HepG2 (cell line): ENCODE measurements at regions not wholly inside any gene's neighbourhood (a gene's known extent, or its start where the extent isn't known, plus 50 kb on each side); places are given as distances from the start of the nearest gene placed in this dataset.

Source experiments
- ATAC-seq: fragments of 200-7000 bp; cut with Tn5 transposase; 3 replicates; pipeline ENCODE4 v1.9.1; 2020; ENCODE audit warnings: mild to moderate bottlenecking, moderate library complexity
- BruUV-seq: library from RNA; stranded (reverse); fragments of 400-500 nt; replicated peaks from 2 replicates; lab custom pipeline; 2021; lab: Mats Ljungman, UMichigan
- CTCF ChIA-PET: fragments of 300-600 bp; formaldehyde crosslinking; extraction: SDS; loops from one replicate; lab custom pipeline; 2021; ENCODE audit warnings: low total read pairs, inconsistent platforms, low intra/inter-chr PET ratio; lab: Yijun Ruan, JAX
- POLR2A ChIA-PET: fragments of 350-600 bp; sonication (Branson Sonifier 250); formaldehyde crosslinking; loops from one replicate; lab custom pipeline; 2020; ENCODE audit warnings: antibody characterized with exemption, inconsistent platforms; lab: Yijun Ruan, JAX
- DNase-seq: peaks from one replicate; pipeline ENCODE4 v3.0.0-alpha.2; 2015; ENCODE audit warnings: low spot score
- FAIRE-seq: peaks from 3 replicates; lab custom pipeline; 2011; peaks lifted over from hg19 to GRCh38; lab: Jason Lieb, UNC
- H2AFZ ChIP-seq: one replicate; pipeline ENCODE4 v1.6.1; 2011; ENCODE audit warnings: low read length, inconsistent platforms
- H3K27ac ChIP-seq: fragments of 300-600 bp; 3 replicates; pipeline ENCODE4 v1.8.0; 2011; ENCODE audit warnings: mixed run types, mild to moderate bottlenecking, mixed read lengths, low read length, inconsistent platforms; ENCODE audit not compliant: insufficient read depth; ENCODE audit errors: extremely low read length
- H3K27me3 ChIP-seq, 2 experiments: fragments of 200-600 bp in 1 of 2; 2 replicates in 1 of 2; 3 replicates in 1 of 2; pipeline versions ENCODE4 v1.6.0 to v1.8.0; 2011; ENCODE audit warnings: low read length in 2 of 2, mild to moderate bottlenecking in 2 of 2, moderate library complexity in 2 of 2, inconsistent platforms in 1 of 2; ENCODE audit not compliant: insufficient read depth in 2 of 2, control insufficient read depth in 1 of 2
- H3K36me3 ChIP-seq, 2 experiments: fragments of 200-600 bp in 1 of 2; replicated peaks in 1 of 2; 2 replicates in 1 of 2; 3 replicates in 1 of 2; pipeline versions ENCODE4 v1.5.1 to v1.8.0; 2011; ENCODE audit warnings: low read length in 2 of 2, inconsistent platforms in 1 of 2; ENCODE audit not compliant: insufficient read depth in 2 of 2, control insufficient read depth in 1 of 2
- H3K4me1 ChIP-seq: 2 replicates; pipeline ENCODE4 v1.5.1; 2012; ENCODE audit warnings: low read length, inconsistent platforms; ENCODE audit not compliant: insufficient read depth
- H3K4me2 ChIP-seq: 2 replicates; pipeline ENCODE4 v1.6.0; 2011; ENCODE audit warnings: low read depth, low read length, inconsistent platforms
- H3K4me3 ChIP-seq, 3 experiments: fragments of 200-600 bp in 1 of 3; sonication (generic), shearing (Covaris generic) in 1 of 3; replicated peaks in 1 of 3; 2 replicates each; pipeline ENCODE4 v1.5.1; 2011 to 2016; ENCODE audit warnings: low read length in 3 of 3, inconsistent platforms in 2 of 3, low read depth in 2 of 3, mild to moderate bottlenecking in 2 of 3, control low read depth in 1 of 3, mixed read lengths in 1 of 3; ENCODE audit not compliant: insufficient read depth in 1 of 3
- H3K79me2 ChIP-seq: one replicate; pipeline ENCODE4 v1.6.1; 2011; ENCODE audit warnings: low read length, inconsistent platforms; ENCODE audit not compliant: insufficient read depth
- H3K9ac ChIP-seq: 2 replicates; pipeline ENCODE4 v1.6.0; 2011; ENCODE audit warnings: mild to moderate bottlenecking, low read depth, low read length, inconsistent platforms; ENCODE audit not compliant: insufficient read depth
- H3K9me3 ChIP-seq: 2 replicates; pipeline ENCODE4 v1.5.1; 2012; ENCODE audit warnings: mild to moderate bottlenecking, low read length
- H4K20me1 ChIP-seq: 2 replicates; pipeline ENCODE4 v1.6.0; 2011; ENCODE audit warnings: inconsistent platforms, mild to moderate bottlenecking, low read length, moderate library complexity; ENCODE audit not compliant: insufficient read depth
- ASH2L ChIP-seq: fragments of 300-600, 200-600 bp; sonication (generic); IDR thresholded peaks from 2 replicates; pipeline ENCODE4 v1.7.0; 2017; ENCODE audit warnings: low read depth, mild to moderate bottlenecking, moderate library complexity, mixed read lengths, low read length; ENCODE audit not compliant: insufficient read length
- ATM ChIP-seq: fragments of 450-650 bp; IDR thresholded peaks from 2 replicates; pipeline ENCODE4 v1.7.1; 2017; ENCODE audit warnings: mild to moderate bottlenecking, borderline replicate concordance
- FOXC1 ChIP-seq: sonication (generic); formaldehyde crosslinking; IDR thresholded peaks from 2 replicates; pipeline ENCODE4 v1.8.0; 2022; ENCODE audit warnings: mild to moderate bottlenecking, missing genetic modification reagents, borderline replicate concordance
- PAF1 ChIP-seq: IDR thresholded peaks from 2 replicates; pipeline ENCODE4 v1.6.1; 2016; ENCODE audit warnings: missing genetic modification reagents, missing compliant biosample characterization
- PAXIP1 ChIP-seq: sonication (generic); formaldehyde crosslinking; conservative IDR thresholded peaks from 2 replicates; pipeline ENCODE4 v1.4.0; 2020; ENCODE audit warnings: mild to moderate bottlenecking, missing genetic modification reagents, moderate library complexity
- TBX2 ChIP-seq: sonication (generic); formaldehyde crosslinking; IDR thresholded peaks from 2 replicates; pipeline ENCODE4 v1.5.0; 2020; ENCODE audit warnings: missing genetic modification reagents, mild to moderate bottlenecking, borderline replicate concordance
- TEAD2 ChIP-seq: sonication (generic); formaldehyde crosslinking; IDR thresholded peaks from 2 replicates; pipeline ENCODE4 v1.9.0; 2021; ENCODE audit warnings: missing genetic modification reagents
- TEAD3 ChIP-seq: optimal IDR thresholded peaks from 2 replicates; pipeline ENCODE3; 2016; ENCODE audit warnings: borderline replicate concordance
- U2AF2 ChIP-seq: fragments of 200-400 bp; formaldehyde crosslinking; IDR thresholded peaks from 2 replicates; pipeline ENCODE4 v1.6.1; 2017; ENCODE audit warnings: low read depth, mild to moderate bottlenecking, low read length
- ZGPAT ChIP-seq: IDR thresholded peaks from 2 replicates; pipeline ENCODE4 v1.6.1; 2016; ENCODE audit warnings: mild to moderate bottlenecking
- ZNF335 ChIP-seq: sonication (generic); formaldehyde crosslinking; IDR thresholded peaks from 2 replicates; pipeline ENCODE4 v1.4.0; 2020; ENCODE audit warnings: missing genetic modification reagents
- WGBS: methylation state at CpG from one replicate; pipeline ENCODE4 v1.1.6; 2017; ENCODE audit warnings: low lambda C conversion rate; 5-methylcytosine and 5-hydroxymethylcytosine counted together
- in situ Hi-C: cut with HindIII; loops from 2 replicates; pipeline ENCODE4 v1.10.0; 2017; ENCODE audit warnings: low pct_unique_long_range_greater_than_20kb; ENCODE audit not compliant: extremely low pct_ligation_motif_present
- intact Hi-C: fragments of 100-400 bp; cut with micrococcal nuclease; formaldehyde crosslinking; loops from one replicate; pipeline ENCODE4 v1.10.0; 2022; ENCODE audit not compliant: unreplicated experiment
- TF ChIP-seq, protein P1 (sequence below): sonication (generic); formaldehyde crosslinking; IDR thresholded peaks from 2 replicates; pipeline ENCODE4 v1.4.0; 2020; ENCODE audit warnings: mild to moderate bottlenecking, missing genetic modification reagents, borderline replicate concordance

DNA sequence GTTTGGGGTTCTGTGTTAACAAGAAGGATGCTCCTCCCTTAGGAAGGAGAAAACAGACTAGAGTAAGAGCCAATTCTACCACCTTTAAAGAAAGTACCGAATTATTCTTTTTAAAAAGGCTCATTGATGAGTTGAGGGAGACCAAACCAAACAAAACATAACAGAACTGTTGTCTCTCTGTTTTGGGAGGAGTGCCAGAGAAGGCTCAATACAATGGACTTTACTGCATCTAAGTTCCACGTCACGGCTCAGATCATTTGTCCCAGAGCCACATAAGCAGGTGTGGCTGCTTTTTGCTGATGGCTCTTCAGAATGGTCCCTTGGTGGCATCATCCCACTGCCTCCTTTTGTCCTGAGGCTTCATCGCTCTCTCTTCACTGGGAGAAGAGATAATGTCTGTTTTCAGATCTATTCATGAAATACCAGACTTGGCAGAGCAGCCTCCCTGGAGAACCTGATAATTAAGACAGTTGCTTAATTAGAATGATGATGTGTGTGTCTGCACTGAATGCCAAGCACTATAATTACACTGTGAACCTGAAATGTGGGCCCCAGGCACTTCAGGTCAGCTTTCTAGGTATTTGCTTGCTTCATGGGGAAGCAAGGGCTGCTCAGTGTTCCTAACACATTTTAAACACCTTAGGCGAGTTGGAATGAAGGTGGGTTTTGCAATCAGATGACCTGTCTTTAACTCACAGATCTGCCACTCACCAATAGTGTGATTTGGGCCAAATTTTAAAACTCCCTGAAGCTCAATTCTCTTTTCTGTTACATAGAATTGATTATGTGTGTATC lies 335.2 kb upstream of the MCTP2 start (continued):
- TF ChIP-seq PAXIP1 (CRISPR knock-in tag) (no peak), ASH2L (no peak), FOXC1 (CRISPR knock-in tag) (no peak), TEAD2 (no peak), TEAD3 (no peak), PAF1 (CRISPR knock-in tag) (no peak)

DNA sequence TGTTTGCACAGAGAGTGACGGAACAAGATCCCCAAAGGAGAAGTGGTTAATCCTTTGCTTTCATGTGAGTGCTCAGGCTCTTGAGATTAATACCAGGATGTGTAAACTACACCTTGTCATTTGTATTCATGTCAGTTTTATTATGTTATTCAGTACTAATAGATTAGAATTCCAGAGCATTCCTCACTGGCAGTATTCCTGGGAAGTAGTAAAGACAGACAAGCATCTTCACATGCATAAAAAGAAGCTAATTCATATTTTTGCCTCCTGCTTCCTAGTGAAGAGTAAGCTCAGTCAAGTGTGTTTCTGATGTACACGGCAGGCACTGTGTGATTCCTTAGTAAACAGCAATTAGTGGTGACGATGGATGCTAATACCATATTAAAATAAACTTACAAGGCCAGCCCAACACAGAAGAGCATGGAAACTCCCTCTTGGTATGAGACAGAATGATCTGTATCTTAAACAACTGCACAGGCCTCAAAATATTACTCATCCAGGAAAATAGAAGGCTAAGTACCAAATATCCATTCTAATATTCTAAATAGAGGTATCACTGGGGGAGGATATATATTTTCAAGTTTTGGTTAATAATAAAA lies 336.8 kb upstream of the MCTP2 start:
- ChIA-PET POLR2A (no interaction called here), CTCF (no interaction called here)
- Histone ChIP-seq H3K4me3 (no peak overlapping the region), H2AFZ (no peak overlapping the region), H3K27me3 (no peaks in the 10 kb centered on the region), H3K9ac (no peak overlapping the region), H3K4me1 (no peaks in the 10 kb centered on the region), H3K4me2 (no peak overlapping the region), H3K79me2 (no peaks in the 10 kb centered on the region), H3K27ac (no peak overlapping the region), H3K9me3 (no peaks in the 10 kb centered on the region), H3K36me3 (no peaks in the 10 kb centered on the region), H4K20me1 (no peaks in the 10 kb centered on the region)
- in situ Hi-C loops (no loop called here), intact Hi-C loops (no loop called here)
- ATAC-seq, result no peak
- no TSS peak for BruUV-seq
- FAIRE-seq, result no peak
- WGBS, result 30% methylated on average over 3 of the region's 3 CpGs
- DNase-seq, result no peak
- TF ChIP-seq TBX2 (CRISPR knock-in tag) (no peak), ZNF335 (CRISPR knock-in tag) (no peak), ZGPAT (no peak), ATM (no peak), U2AF2 (no peak)
- TF ChIP-seq, protein P1, sequence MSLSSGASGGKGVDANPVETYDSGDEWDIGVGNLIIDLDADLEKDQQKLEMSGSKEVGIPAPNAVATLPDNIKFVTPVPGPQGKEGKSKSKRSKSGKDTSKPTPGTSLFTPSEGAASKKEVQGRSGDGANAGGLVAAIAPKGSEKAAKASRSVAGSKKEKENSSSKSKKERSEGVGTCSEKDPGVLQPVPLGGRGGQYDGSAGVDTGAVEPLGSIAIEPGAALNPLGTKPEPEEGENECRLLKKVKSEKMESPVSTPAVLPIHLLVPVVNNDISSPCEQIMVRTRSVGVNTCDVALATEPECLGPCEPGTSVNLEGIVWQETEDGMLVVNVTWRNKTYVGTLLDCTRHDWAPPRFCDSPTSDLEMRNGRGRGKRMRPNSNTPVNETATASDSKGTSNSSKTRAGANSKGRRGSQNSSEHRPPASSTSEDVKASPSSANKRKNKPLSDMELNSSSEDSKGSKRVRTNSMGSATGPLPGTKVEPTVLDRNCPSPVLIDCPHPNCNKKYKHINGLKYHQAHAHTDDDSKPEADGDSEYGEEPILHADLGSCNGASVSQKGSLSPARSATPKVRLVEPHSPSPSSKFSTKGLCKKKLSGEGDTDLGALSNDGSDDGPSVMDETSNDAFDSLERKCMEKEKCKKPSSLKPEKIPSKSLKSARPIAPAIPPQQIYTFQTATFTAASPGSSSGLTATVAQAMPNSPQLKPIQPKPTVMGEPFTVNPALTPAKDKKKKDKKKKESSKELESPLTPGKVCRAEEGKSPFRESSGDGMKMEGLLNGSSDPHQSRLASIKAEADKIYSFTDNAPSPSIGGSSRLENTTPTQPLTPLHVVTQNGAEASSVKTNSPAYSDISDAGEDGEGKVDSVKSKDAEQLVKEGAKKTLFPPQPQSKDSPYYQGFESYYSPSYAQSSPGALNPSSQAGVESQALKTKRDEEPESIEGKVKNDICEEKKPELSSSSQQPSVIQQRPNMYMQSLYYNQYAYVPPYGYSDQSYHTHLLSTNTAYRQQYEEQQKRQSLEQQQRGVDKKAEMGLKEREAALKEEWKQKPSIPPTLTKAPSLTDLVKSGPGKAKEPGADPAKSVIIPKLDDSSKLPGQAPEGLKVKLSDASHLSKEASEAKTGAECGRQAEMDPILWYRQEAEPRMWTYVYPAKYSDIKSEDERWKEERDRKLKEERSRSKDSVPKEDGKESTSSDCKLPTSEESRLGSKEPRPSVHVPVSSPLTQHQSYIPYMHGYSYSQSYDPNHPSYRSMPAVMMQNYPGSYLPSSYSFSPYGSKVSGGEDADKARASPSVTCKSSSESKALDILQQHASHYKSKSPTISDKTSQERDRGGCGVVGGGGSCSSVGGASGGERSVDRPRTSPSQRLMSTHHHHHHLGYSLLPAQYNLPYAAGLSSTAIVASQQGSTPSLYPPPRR (CRISPR knock-in tag), result no peak
